H1 (cell line): ENCODE measurements at regions not wholly inside any gene's neighbourhood (a gene's known extent, or its start where the extent isn't known, plus 50 kb on each side); places are given as distances from the start of the nearest gene placed in this dataset.

Source experiments
- EGR1 ChIP-seq: IDR thresholded peaks from 2 replicates; pipeline ENCODE4 v1.6.1; 2011; ENCODE audit warnings: low read depth, low read length, borderline replicate concordance
- JUN ChIP-seq: IDR thresholded peaks from 2 replicates; pipeline ENCODE4 v1.6.1; 2011; ENCODE audit warnings: low read depth, mild to moderate bottlenecking, improper control_type of control experiment, low read length
- POLR2A ChIP-seq, 2 experiments: IDR thresholded peaks; 1 replicate in 1 of 2; 2 replicates in 1 of 2; pipeline ENCODE4 v1.6.1; 2011; ENCODE audit warnings: low read depth in 2 of 2, low read length in 2 of 2, mild to moderate bottlenecking in 2 of 2; ENCODE audit errors: control extremely low read depth in 1 of 2
- SUZ12 ChIP-seq: fragments of 200-600 bp; sonication (generic); IDR thresholded peaks from 2 replicates; pipeline ENCODE4 v1.6.1; 2012; ENCODE audit warnings: mild to moderate bottlenecking, inconsistent platforms, low read length, moderate library complexity, mixed read lengths
- TBP ChIP-seq: IDR thresholded peaks from 2 replicates; pipeline ENCODE4 v1.6.1; 2011; ENCODE audit warnings: low read depth, low read length, improper control_type of control experiment
- YY1 ChIP-seq: IDR thresholded peaks from 2 replicates; pipeline ENCODE4 v1.6.1; 2011; ENCODE audit warnings: low read depth, mild to moderate bottlenecking, low read length

- TF ChIP-seq JUN (no peak), POLR2A (IDR thresholded peaks at IDR 0.05; ENCODE audit: control extremely low read depth in 1 of 2, low read depth in 2 of 2, low read length in 2 of 2) (no peak), TBP (no peak), EGR1 (no peak), SUZ12 (no peak), YY1 (no peak)
Measured at GRCh38 chr2:152858594-152859265, 140.3 kb downstream of the ARL6IP6 start.
